VCaP (cell line): ENCODE measurements at regions not wholly inside any gene's neighbourhood (a gene's known extent, or its start where the extent isn't known, plus 50 kb on each side); places are given as distances from the start of the nearest gene placed in this dataset.

ENCODE experiments used
- H3K27ac ChIP-seq: fragments of 450-650 bp; 2 replicates; pipeline ENCODE4 v1.5.1; 2017
- CTCF ChIP-seq: fragments of 450-650 bp; conservative IDR thresholded peaks from 2 replicates; pipeline ENCODE4 v1.5.1; 2017; ENCODE audit warnings: mild to moderate bottlenecking, moderate library complexity

GRCh38 chr2:40043641-40044040 is 264.6 kb upstream of the THUMPD2 start:
- no peak for TF ChIP-seq CTCF
- no peak overlapping the region for H3K27ac ChIP-seq

- no peak overlapping the region for H3K27ac ChIP-seq
- TF ChIP-seq CTCF: no peak
These were observed 264.1 kb upstream of the THUMPD2 start for GRCh38 chr2:40043191-40043590.

- TF ChIP-seq CTCF: no peak
- no peak overlapping the region for H3K27ac ChIP-seq
These were observed 262.6 kb upstream of the THUMPD2 start for GRCh38 chr2:40041422-40042382.

- no peak overlapping the region for H3K27ac ChIP-seq
- no peak for TF ChIP-seq CTCF
These were observed 260.5 kb upstream of the THUMPD2 start for GRCh38 chr2:40039549-40039948.

- TF ChIP-seq CTCF: no peak
- no peak overlapping the region for H3K27ac ChIP-seq
These were observed 259.6 kb upstream of the THUMPD2 start for GRCh38 chr2:40038646-40039045.

- TF ChIP-seq CTCF: no peak
These were observed 258.2 kb upstream of the THUMPD2 start for GRCh38 chr2:40037303-40037702.

GRCh38 chr2:40036241-40036640 is 257.2 kb upstream of the THUMPD2 start:
- TF ChIP-seq CTCF: no peak

More at GRCh38 chr2:40037303-40037702, 258.2 kb upstream of the THUMPD2 start:
- no peak overlapping the region for H3K27ac ChIP-seq

More at GRCh38 chr2:40036241-40036640, 257.2 kb upstream of the THUMPD2 start:
- H3K27ac ChIP-seq: no peak overlapping the region
